Neural progenitor cell (in vitro differentiated cells): ENCODE measurements at regions not wholly inside any gene's neighbourhood (a gene's known extent, or its start where the extent isn't known, plus 50 kb on each side); places are given as distances from the start of the nearest gene placed in this dataset.

Experiments used
- DNase-seq: peaks from one replicate; pipeline ENCODE4 v3.0.0-alpha.2; 2016; ENCODE audit warnings: low spot score
- H2AFZ ChIP-seq: fragments of 200-600 bp; sonication (generic); replicated peaks from 2 replicates; pipeline ENCODE4 v1.6.1; 2016; ENCODE audit warnings: antibody characterized with exemption
- H3F3A ChIP-seq: fragments of 200-600 bp; sonication (generic); 2 replicates; pipeline ENCODE4 v1.6.1; 2016; ENCODE audit warnings: antibody characterized with exemption, low read depth
- H3K27ac ChIP-seq: fragments of 200-600 bp; sonication (generic); 2 replicates; pipeline ENCODE4 v1.5.1; 2016; ENCODE audit warnings: mild to moderate bottlenecking
- H3K27me3 ChIP-seq: fragments of 200-600 bp; sonication (generic); 2 replicates; pipeline ENCODE4 v1.6.1; 2016; ENCODE audit warnings: mild to moderate bottlenecking, moderate library complexity
- H3K36me3 ChIP-seq: fragments of 200-600 bp; sonication (generic); 2 replicates; pipeline ENCODE4 v1.5.1; 2016
- H3K4me1 ChIP-seq: fragments of 200-600 bp; sonication (generic); 2 replicates; pipeline ENCODE4 v1.6.1; 2016; ENCODE audit warnings: mixed run types
- H3K4me2 ChIP-seq: fragments of 200-600 bp; sonication (generic); 2 replicates; pipeline ENCODE4 v1.6.1; 2016
- H3K4me3 ChIP-seq: fragments of 200-600 bp; sonication (generic); 2 replicates; pipeline ENCODE4 v1.5.1; 2016
- H3K79me2 ChIP-seq: fragments of 200-600 bp; sonication (generic); 2 replicates; pipeline ENCODE4 v1.6.1; 2016; ENCODE audit warnings: low read depth
- H3K9ac ChIP-seq: fragments of 200-600 bp; sonication (generic); 2 replicates; pipeline ENCODE4 v1.6.1; 2016
- H3K9me3 ChIP-seq: fragments of 200-600 bp; sonication (generic); 2 replicates; pipeline ENCODE4 v1.5.1; 2016; ENCODE audit warnings: low read depth
- H4K20me1 ChIP-seq: fragments of 200-600 bp; sonication (generic); 2 replicates; pipeline ENCODE4 v1.6.1; 2016; ENCODE audit warnings: low read depth
- H3K27ac Mint-ChIP-seq: 3 replicates; pipeline ENCODE4 v1.8.0; 2021; ENCODE audit warnings: mixed read lengths
- H3K27me3 Mint-ChIP-seq: 2 replicates; pipeline ENCODE4 v1.8.0; 2022; ENCODE audit warnings: low read depth, mild to moderate bottlenecking, inconsistent platforms, moderate library complexity, mixed read lengths; ENCODE audit not compliant: insufficient read depth
- H3K36me3 Mint-ChIP-seq: 3 replicates; pipeline ENCODE4 v1.8.0; 2021; ENCODE audit warnings: mixed read lengths
- H3K4me1 Mint-ChIP-seq: 3 replicates; pipeline ENCODE4 v1.8.0; 2021; ENCODE audit warnings: mixed read lengths
- H3K4me3 Mint-ChIP-seq: 3 replicates; pipeline ENCODE4 v1.8.0; 2021; ENCODE audit warnings: mild to moderate bottlenecking, moderate library complexity, mixed read lengths
- H3K9me3 Mint-ChIP-seq: 3 replicates; pipeline ENCODE4 v1.8.0; 2020; ENCODE audit warnings: mixed read lengths
- CTCF ChIP-seq: fragments of 200-600 bp; sonication (generic); IDR thresholded peaks from 2 replicates; pipeline ENCODE4 v1.5.1; 2017; ENCODE audit warnings: antibody characterized with exemption, mild to moderate bottlenecking
- EZH2 ChIP-seq: fragments of 200-600 bp; sonication (generic); IDR thresholded peaks from 2 replicates; pipeline ENCODE4 v1.6.1; 2017; ENCODE audit warnings: antibody characterized with exemption, mild to moderate bottlenecking, moderate library complexity
- EZH2phosphoT487 ChIP-seq: fragments of 200-600 bp; sonication (generic); IDR thresholded peaks from 2 replicates; pipeline ENCODE4 v1.6.1; 2017; ENCODE audit warnings: antibody characterized with exemption

- no peaks in the 10 kb centered on the region for H3K27me3 ChIP-seq
- H3K9me3 Mint-ChIP-seq = peaks cover 3% of the 10 kb centered on the region
- H3K4me2 ChIP-seq = no peak overlapping the region
- DNase-seq = peak; percentile 1
- H3K27ac ChIP-seq = no peak overlapping the region
- no peaks in the 10 kb centered on the region for H4K20me1 ChIP-seq
- H3K36me3 Mint-ChIP-seq = no peaks in the 10 kb centered on the region
- peaks cover 2% of the 10 kb centered on the region for H3K4me1 Mint-ChIP-seq
- no peaks in the 10 kb centered on the region for H3K4me1 ChIP-seq
- H3K9me3 ChIP-seq = peaks cover 7% of the 10 kb centered on the region
- TF ChIP-seq EZH2phosphoT487 (no peak), CTCF (no peak)
- H3K9ac ChIP-seq = no peak overlapping the region
- H3K27ac Mint-ChIP-seq = no peak overlapping the region
- no peak overlapping the region for H3K4me3 Mint-ChIP-seq
- H3F3A ChIP-seq = no peaks in the 10 kb centered on the region
- H3K27me3 Mint-ChIP-seq = peaks cover 3% of the 10 kb centered on the region
- H3K4me3 ChIP-seq = no peak overlapping the region
- H3K36me3 ChIP-seq = no peaks in the 10 kb centered on the region
- no peaks in the 10 kb centered on the region for H3K79me2 ChIP-seq
- peak overlapping the region; percentile 50 for H2AFZ ChIP-seq
These were observed 174.6 kb downstream of the PRR32 start for GRCh38 chrX:126994032-126994600.

- no peaks in the 10 kb centered on the region for H4K20me1 ChIP-seq
- no peaks in the 10 kb centered on the region for H3K4me1 Mint-ChIP-seq
- H3K4me3 Mint-ChIP-seq = no peak overlapping the region
- H3K27me3 ChIP-seq = no peaks in the 10 kb centered on the region
- no peak for DNase-seq
- H3K27ac Mint-ChIP-seq = no peak overlapping the region
- peaks cover 14% of the 10 kb centered on the region for H3K9me3 ChIP-seq
- H3K79me2 ChIP-seq = no peaks in the 10 kb centered on the region
- H3K4me2 ChIP-seq = no peak overlapping the region
- H3K4me3 ChIP-seq = no peak overlapping the region
- H3F3A ChIP-seq = no peaks in the 10 kb centered on the region
- H3K27ac ChIP-seq = no peak overlapping the region
- H3K36me3 ChIP-seq = peaks cover 2% of the 10 kb centered on the region
- peaks cover 6% of the 10 kb centered on the region for H3K9me3 Mint-ChIP-seq
- H3K36me3 Mint-ChIP-seq = no peaks in the 10 kb centered on the region
- H3K9ac ChIP-seq = no peak overlapping the region
- H2AFZ ChIP-seq = no peak overlapping the region
- no peak for TF ChIP-seq EZH2
- TF ChIP-seq EZH2phosphoT487 = no peak
- TF ChIP-seq CTCF = no peak
- H3K4me1 ChIP-seq = no peaks in the 10 kb centered on the region
- H3K27me3 Mint-ChIP-seq = peaks cover 2% of the 10 kb centered on the region
These were observed 192.1 kb downstream of the PRR32 start for GRCh38 chrX:127011629-127012028.

GRCh38 chrX:127025013-127025412 lies 205.5 kb downstream of the PRR32 start:
- H3K27ac ChIP-seq = no peak overlapping the region
- H3K4me1 ChIP-seq = no peaks in the 10 kb centered on the region
- no peaks in the 10 kb centered on the region for H3K27me3 ChIP-seq
- no peaks in the 10 kb centered on the region for H3K27me3 Mint-ChIP-seq
- TF ChIP-seq EZH2phosphoT487 (no peak), EZH2 (no peak), CTCF (no peak)
- no peak overlapping the region for H3K9ac ChIP-seq
- H3K27ac Mint-ChIP-seq = no peak overlapping the region
- H3K4me3 ChIP-seq = no peak overlapping the region
- no peaks in the 10 kb centered on the region for H3K36me3 Mint-ChIP-seq
- peaks cover 2% of the 10 kb centered on the region for H3K9me3 Mint-ChIP-seq
- DNase-seq = no peak
- no peaks in the 10 kb centered on the region for H3K36me3 ChIP-seq
- peaks cover 7% of the 10 kb centered on the region for H3K9me3 ChIP-seq
- H3K4me2 ChIP-seq = no peak overlapping the region
- H4K20me1 ChIP-seq = no peaks in the 10 kb centered on the region
- H3K79me2 ChIP-seq = no peaks in the 10 kb centered on the region
- no peaks in the 10 kb centered on the region for H3F3A ChIP-seq
- no peak overlapping the region for H2AFZ ChIP-seq
- peaks cover 13% of the 10 kb centered on the region for H3K4me1 Mint-ChIP-seq
- H3K4me3 Mint-ChIP-seq = no peak overlapping the region
